ENCODE measurements at regions not wholly inside any gene's neighbourhood (a gene's known extent, or its start where the extent isn't known, plus 50 kb on each side); places are given as distances from the start of the nearest gene placed in this dataset.

- DNase-seq (ENCODE audit: low read depth), result no peak
Measured at GRCh38 chr2:14182227-14182946, 450.1 kb upstream of the LRATD1 start.

GRCh38 chr2:14185906-14186305 is 446.6 kb upstream of the LRATD1 start:
- DNase-seq (ENCODE audit: low read depth), result no peak

GRCh38 chr2:14188446-14188845 is 444.1 kb upstream of the LRATD1 start:
- DNase-seq (ENCODE audit: low read depth), result no peak

GRCh38 chr2:14189929-14190328 is 442.6 kb upstream of the LRATD1 start:
- DNase-seq (ENCODE audit: low read depth), result no peak

- DNase-seq (ENCODE audit: low read depth), result no peak
Measured at GRCh38 chr2:14194233-14194632, 438.3 kb upstream of the LRATD1 start.

- DNase-seq (ENCODE audit: low read depth), result no peak
Measured at GRCh38 chr2:14197293-14197692, 435.2 kb upstream of the LRATD1 start.

- DNase-seq (ENCODE audit: low read depth), result no peak
Measured at GRCh38 chr2:14199040-14199439, 433.5 kb upstream of the LRATD1 start.

GRCh38 chr2:14219306-14219705 is 413.2 kb upstream of the LRATD1 start:
- no peak for DNase-seq (ENCODE audit: low read depth)

GRCh38 chr2:14220101-14220500 is 412.4 kb upstream of the LRATD1 start:
- DNase-seq (ENCODE audit: low read depth), result no peak

GRCh38 chr2:14221466-14221865 is 411.1 kb upstream of the LRATD1 start:
- no peak for DNase-seq (ENCODE audit: low read depth)

GRCh38 chr2:14223576-14223975 is 408.9 kb upstream of the LRATD1 start:
- DNase-seq (ENCODE audit: low read depth), result no peak

- DNase-seq (ENCODE audit: low read depth), result no peak
Measured at GRCh38 chr2:14231391-14231898, 401.1 kb upstream of the LRATD1 start.

GRCh38 chr2:14232217-14232616 is 400.3 kb upstream of the LRATD1 start:
- DNase-seq (ENCODE audit: low read depth), result no peak

- no peak for DNase-seq (ENCODE audit: low read depth)
Measured at GRCh38 chr2:14234911-14235310, 397.6 kb upstream of the LRATD1 start.

GRCh38 chr2:14235667-14236066 is 396.9 kb upstream of the LRATD1 start:
- no peak for DNase-seq (ENCODE audit: low read depth)

GRCh38 chr2:14237902-14238301 is 394.6 kb upstream of the LRATD1 start:
- DNase-seq (ENCODE audit: low read depth), result no peak

- DNase-seq (ENCODE audit: low read depth), result no peak
Measured at GRCh38 chr2:14239605-14240004, 392.9 kb upstream of the LRATD1 start.

- no peak for DNase-seq (ENCODE audit: low read depth)
Measured at GRCh38 chr2:14240868-14241267, 391.6 kb upstream of the LRATD1 start.

- DNase-seq (ENCODE audit: low read depth), result no peak
Measured at GRCh38 chr2:14245901-14246300, 386.6 kb upstream of the LRATD1 start.

- no peak for DNase-seq (ENCODE audit: low read depth)
Measured at GRCh38 chr2:14255135-14255820, 377.2 kb upstream of the LRATD1 start.

GRCh38 chr2:14256890-14257289 is 375.6 kb upstream of the LRATD1 start:
- no peak for DNase-seq (ENCODE audit: low read depth)

GRCh38 chr2:14257801-14258507 is 374.6 kb upstream of the LRATD1 start:
- DNase-seq (ENCODE audit: low read depth), result no peak

GRCh38 chr2:14261771-14262170 is 370.7 kb upstream of the LRATD1 start:
- DNase-seq (ENCODE audit: low read depth), result no peak
